RPMI8226 (cell line): ENCODE measurements at regions not wholly inside any gene's neighbourhood (a gene's known extent, or its start where the extent isn't known, plus 50 kb on each side); places are given as distances from the start of the nearest gene placed in this dataset.

ENCODE experiments used
- DNase-seq: peaks from one replicate; pipeline ENCODE4 v3.0.0-alpha.2; 2015

DNA sequence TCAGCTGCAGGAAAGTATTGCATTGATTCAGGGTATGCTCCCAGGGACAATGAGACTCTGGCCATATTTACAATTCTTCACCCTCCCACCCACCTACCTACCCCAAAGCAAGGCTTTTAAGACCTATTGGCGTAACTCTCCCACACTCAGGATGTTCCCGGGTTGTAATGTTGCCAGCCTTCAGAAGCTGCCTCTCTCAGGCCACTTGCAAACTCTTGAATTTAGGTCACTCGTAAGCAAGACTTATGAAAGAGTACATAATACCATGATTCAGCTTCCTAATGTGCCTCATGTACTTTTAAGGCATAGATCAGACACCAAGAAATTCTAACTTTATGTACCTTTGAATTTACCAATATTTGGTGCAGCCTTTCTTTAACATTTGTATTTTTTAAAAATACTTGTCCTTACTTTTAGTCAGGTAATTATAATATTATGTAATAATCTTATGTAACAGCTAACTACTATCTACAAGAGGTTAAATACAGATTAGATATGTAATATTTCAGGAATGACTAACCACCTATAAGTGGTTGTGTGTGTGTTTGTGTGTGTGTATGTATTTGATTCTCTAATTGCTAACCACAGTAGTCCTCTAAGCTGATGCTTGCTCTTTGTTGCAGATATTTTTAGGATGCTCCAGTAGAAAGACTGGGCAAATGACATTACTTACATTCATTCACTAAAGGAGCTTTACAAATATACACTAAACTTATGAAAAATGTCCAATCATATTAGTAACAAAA, 630.5 kb upstream of the MEF2C start:
- DNase-seq: no peak

DNA sequence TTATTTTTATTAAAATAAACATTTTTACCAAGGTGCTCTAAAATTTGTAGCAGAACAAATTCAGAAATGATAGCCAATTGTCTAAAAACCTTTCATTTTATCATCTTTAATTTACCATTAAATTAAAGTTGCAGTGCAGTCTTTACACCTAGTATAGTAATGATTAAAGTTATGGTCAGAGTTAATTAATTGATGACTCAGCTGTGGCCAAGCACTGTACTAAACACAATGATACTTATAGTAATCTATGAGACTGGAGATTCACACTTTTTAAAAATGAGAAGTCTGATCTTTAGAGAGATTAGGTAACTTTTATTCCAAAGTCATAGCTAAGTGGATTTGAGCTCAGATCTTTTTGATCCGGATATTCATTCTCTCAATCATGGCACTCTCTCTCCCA, 621.1 kb upstream of the MEF2C start:
- no peak for DNase-seq

DNA sequence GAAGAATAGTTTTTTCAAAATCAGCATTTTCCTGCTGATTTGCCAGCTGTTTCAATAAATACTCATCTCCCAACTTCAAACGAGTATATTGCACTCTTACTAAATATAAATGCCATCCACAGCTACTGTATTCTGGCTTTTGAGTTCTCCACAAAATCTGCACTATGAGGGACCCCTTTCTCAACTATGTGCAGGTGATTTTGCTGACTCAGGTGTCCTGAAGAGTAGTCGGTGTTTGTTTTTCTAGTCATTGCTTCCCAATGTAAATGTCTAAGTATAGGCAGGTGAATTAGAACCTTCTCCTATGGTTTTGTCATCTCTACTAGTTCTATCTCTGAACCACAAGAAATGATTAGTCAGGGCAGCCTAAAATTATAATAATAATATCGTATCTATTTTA, 616.8 kb upstream of the MEF2C start:
- no peak for DNase-seq

DNA sequence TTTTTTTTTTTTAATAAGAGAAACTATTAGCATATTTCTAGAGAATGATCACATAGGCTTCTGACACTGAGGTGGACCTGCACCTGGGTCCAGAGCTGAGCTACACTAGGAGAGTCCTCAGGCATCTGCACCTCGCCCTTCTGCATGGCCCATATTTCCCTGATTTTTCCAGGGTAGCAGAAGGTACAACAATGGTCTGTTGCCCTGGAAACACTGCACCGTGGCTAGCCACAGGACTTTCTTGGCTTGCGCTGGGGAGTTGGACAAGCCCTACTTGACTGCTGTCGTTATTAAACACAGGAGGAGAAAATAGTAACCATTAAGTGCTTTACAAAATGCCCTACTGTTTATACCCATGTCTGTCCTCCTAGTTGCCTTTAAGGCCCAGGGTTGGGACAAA, 615.7 kb upstream of the MEF2C start:
- DNase-seq: no peak

DNA sequence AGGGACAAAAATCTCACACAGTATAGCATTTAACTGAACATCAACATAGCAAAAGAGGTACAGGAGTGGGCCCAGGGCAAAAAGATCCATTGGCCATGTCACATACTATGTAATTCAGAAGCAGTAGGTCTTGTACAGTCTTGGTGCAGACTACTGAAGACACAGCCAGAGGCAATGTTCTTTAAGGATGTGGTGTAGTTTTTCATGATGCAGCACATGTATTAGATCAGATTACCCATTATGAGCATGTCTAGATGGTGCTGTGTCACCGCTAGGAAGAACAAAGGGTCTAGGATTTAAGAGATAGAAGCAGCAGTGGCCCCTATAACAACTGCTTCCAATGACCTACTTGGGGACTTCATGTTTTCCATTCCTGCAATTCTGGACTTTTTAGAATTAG, 610.4 kb upstream of the MEF2C start:
- DNase-seq: no peak

DNA sequence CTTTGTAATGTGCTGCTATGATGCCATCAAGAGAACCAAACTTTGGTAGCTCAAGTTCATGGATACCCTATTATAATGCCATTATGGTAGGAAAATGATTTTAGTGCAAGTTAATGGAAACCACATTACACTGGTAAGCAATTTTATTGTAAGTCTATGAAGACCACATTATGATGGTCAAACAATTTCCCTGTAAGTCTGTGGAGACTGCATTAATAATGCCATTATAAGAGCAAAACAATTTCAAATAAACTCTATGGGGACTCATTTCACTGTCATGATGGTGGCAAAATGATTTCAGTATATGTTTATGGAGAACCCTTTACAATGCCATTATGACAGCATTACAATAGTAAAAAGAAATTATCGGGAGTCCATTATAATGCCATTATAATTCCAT, 602.0 kb upstream of the MEF2C start:
- no peak for DNase-seq

DNA sequence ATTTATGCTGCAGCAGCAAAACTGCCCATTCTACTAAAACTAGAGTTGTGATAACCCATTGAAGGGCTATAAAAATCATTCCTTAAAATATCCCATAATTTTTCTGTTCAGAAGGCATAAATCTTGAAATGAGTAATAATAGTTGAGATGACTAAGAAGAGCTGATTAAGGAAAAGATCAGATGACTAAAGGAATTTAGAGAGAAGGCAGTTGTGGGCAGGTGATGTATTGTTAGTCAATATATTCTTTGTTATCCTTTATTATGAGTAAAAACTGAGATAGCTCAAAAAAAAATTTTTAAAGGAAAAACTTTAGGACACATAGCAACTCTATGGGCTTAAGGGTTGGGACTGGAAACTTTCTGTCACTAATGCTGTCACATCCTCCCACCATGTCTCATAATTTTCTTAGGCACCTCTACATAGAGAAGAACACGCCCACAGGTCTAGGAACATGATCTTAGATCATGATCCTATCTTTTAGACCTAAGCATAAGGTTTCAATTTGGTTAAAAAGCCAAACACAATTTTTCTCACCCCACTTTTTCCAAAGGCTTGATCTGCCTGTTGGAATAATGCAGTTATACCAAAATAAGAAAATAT, 597.5 kb upstream of the MEF2C start:
- DNase-seq: no peak

DNA sequence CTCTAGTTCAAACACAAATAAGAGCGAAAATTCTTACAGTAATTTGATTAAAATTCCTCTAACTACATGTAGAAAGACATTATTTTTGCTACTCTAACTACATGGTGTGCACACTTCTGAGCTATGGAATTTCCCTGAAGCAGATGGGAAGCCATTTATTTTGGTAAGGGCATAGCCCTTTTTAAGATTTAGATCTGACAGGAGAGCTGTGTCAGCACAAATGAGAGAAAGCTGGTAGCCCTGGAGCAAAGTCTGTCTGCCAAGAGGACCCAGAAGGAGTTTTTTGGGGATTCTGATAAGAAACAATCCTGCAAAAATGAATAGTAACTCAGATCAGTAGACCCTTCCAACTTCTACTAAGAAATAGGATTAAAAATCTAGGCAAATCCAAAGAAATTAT, 595.9 kb upstream of the MEF2C start:
- DNase-seq: no peak

DNA sequence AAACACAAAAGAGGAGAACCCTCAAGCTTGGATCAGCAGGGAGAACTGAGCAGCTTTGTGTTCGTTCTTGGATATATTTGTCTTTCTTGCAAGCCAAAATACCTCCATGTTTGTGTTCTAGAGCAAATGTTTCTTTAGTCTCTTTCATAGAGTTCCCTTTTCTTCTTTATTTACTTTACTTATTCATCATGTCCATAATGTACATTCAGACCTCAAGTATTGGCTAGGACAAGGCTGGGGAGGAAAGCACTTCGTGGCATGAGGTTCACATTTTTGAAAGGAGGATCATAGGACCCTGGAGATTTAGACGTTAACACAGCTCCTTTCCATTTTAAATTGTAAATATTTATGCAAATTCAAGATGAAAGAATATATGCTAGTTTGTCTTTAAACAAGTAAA, 590.2 kb upstream of the MEF2C start:
- DNase-seq: no peak

DNA sequence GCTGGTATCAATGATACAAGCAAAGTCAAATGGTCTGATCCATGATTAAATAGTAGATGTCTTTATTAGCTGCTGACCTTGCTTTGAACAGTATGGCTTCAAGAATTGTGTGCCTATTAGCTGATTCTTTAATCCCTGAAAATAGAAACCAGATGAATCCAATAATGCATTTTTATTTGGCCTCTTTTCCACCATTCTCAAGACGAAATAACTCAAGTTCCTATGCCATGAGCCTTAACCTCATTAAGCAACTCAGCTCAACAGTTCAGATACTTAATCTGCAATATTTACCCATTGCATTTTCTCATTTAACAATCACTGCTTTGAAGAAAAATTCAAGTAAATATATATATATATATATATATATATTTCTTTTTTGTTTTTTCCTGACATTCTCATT, 588.6 kb upstream of the MEF2C start:
- no peak for DNase-seq

DNA sequence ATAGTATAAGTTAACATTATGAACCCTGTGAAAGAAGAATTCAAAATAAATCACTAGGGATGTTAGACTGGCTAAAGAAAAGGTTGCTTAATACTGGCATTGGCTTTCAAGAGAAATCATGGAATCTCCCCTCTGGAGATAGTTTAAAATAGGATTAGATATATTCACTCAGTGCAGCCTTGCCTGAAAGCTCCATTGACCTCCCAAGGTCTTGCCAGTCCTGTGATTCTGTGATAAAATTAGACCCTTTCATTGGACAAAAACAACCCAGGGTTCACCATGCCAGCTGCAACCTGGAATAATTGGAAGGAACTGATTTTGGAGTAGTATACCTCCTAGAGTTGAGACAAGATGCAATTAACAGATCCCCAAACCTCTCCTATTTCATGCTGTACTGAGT, 588.1 kb upstream of the MEF2C start:
- no peak for DNase-seq

DNA sequence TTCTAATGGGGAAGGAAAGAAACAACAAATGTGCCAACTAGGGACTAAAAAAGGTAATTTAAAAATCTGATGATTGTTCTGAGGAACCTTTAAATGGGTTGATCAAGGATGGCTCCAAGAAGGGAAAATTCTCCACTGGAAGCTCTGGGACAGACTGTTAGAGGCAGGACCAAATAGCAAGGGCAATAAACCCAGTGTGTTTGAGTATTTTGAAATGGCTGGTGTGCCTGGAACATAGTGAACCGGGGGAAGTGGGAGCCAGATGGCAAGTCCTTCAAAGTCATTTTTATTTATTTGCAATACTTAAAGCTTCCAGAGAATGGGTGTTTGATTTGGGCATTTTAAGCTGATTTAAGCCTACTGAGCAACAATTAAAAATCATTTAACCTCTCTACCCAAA, 587.7 kb upstream of the MEF2C start:
- no peak for DNase-seq

DNA sequence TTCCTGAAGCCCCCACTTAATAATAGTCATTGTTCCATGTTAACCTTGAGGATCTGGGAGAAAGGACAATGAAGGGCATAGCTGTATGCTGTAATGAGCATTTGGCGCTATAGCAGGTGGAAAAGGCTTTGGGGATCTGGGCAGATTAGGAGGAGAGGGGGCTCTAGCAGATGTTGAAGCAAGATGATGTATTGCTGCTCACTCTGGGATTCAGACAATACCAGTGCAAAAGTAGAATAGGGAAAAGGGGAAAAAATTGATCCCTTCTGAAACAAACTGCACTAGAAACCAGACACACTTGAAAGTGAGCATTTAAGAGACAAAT, 575.3 kb upstream of the MEF2C start:
- no peak for DNase-seq

DNA sequence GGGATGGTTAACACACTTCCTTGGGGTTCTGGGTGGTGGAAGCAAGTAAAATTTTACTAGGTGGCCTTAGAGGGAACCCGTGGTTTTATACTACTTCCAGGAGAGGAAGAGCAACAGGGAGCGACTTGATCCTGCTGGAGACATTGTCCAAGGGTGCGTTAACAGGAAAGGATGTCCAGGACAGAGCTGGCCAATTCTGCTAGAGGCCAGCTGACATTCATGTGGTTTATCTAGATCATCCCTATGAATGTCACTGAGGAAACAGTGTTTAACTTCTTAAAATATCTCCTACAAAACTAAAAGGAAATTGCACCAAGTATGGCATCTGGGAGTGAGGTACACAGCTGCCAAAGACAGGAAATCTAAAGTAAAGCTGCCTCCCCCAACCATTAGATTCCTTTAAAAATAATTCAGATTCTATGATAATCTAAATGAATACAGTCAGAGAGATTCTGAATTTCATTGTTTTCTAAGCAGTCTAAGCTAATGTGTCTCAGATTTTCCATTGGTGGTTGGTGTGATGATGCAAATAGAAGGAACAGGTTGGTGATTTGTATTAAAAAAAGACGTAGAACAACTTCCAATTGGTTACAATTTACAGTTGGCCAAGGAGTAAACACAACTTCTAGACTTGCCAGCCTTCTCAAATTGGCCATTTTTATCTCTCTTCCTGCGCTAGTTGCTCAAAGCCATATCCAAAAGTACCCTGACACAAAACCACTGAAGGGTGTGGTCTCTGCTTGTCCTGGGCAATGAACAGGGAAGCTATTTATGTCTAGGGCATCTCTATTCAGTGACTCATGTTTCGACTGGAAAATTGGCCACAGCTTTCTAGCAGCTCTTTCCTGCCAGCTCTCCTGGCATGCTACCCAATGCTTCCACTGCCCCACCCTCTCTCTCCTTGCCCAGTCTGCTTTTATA, 574.7 kb upstream of the MEF2C start:
- no peak for DNase-seq

DNA sequence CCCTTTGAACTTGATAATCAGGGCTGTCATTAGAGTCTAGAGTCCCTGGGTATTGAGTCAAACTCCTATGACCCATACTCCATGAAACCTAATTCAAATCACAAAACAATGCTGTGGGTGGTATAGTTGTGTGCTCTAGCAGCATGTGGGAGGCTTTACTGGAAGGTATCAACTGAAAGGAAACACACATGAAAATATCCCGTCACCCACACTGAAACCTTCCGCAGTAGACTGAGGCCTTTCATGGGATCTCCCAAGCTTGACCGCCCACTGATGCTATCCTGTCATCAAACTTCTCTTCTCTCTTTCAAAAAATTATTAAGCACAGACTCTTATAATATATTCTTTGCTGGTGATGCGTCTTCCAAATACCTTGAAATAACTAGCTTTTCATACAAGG, 569.1 kb upstream of the MEF2C start:
- DNase-seq: no peak

DNA sequence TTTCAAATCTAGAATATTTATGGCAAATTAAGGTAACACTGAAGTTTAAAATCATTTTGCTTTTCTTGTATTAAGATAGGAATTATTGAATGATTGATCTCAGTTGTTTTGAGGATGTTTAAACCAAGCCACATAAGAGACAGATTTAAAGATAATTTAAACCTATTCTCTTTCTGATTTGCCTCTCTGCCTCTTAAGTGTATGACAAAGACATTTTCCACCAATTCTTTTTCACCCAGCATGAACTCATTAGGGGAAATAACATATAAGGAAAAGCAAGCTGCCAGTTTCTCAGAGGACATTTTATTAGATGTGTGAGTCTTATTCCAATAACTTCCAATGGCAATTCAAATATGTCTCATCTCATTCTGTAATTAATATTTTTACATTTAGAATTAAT, 568.3 kb upstream of the MEF2C start:
- no peak for DNase-seq

DNA sequence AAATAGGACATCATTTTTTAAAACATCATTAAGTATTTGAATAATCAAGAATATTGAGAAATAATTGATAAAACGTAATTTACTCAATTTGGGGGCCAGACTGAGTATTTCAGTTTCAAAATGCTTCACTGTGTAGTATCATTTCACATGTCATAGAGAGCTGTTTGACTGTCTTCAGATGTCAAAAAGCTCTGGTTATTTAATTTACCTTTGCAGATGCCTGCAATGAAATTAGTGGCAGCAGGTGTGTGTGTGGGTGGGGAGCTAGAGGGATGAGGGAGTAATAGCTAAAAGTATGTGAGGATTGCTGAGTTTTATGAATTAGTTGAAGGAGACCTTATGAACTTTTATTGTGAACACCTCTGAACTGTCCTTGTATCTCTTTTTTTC, 567.2 kb upstream of the MEF2C start:
- no peak for DNase-seq

DNA sequence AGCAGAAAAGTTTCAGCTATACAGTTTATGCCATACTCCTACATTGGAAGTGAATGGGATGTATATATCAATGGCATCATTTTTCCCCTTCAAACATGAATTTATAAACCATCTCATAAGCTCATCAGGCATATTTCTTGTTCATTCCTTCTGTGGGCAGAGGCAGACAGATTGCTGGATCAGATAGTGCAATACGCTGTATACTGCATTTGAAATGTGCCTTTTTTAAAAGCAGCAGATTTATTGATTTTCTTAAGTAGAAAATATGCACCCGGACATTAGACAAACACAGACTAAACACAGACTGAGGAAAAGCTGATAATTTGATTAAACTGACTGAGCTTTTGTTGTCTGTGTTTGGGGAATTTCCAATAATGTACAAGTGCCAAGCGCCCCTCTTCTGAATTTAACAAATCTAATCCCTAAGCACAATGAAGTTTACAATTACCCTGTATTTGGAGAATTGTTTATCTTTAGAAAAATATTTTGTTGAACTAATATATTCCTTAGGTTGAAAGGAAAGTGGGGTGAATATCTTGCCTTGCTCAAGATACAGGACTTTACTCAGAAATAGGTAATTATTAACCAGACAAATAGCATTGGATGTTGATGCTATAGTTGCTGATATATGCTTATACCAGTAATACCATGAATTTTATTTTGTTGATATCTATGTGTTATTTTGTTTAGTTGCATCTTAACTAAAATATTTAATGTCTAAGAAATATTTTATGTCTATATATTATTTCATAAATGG, 566.6 kb upstream of the MEF2C start:
- no peak for DNase-seq

DNA sequence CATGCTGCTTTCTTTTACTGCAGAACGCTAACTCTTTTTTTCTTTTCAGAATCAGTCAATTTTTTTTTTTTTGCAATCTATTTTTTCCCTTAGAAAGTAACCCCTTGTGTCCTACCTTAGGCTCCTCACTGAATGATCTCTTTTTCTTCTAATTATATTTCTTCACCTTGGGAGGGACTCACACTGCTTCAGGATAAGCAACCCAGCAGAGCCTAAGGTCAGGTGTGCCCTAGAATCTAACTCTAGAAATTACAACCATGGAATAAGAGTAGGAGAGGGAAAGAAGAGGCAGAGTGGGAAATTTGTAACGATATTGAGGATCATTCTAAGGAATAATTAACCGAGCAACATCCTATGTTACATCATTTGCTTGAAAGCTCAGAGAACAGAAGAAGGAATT, 564.0 kb upstream of the MEF2C start:
- DNase-seq: no peak

DNA sequence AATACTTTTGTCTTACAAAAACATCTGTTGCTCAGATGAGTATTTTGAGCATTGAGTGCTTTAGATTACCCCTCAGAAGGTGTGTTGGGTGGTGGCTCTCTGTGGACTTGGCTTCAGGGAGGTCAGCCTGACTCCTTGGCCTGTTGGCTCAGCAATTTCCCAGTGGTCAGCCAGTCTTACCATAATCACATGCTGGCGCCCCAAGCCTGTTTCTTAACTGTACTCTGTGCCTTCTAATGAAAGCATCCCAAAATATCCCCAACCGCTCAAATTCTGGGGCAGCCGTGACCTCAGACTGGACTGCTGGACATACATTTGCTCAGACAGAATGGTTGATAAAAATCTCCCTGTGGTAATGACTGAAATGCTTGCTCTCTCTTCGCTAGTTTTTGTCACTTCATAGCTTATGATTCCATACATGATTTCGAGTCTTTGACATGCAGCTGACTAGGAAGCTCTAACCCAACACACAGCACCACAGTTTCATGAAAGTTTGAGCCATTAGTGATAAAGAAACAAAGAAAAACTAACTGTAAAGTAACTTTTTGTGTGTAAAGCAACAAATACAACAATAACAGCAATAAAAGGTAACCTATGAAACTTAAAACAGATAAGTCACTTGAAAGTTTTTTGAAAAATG, 562.2 kb upstream of the MEF2C start:
- DNase-seq: no peak

DNA sequence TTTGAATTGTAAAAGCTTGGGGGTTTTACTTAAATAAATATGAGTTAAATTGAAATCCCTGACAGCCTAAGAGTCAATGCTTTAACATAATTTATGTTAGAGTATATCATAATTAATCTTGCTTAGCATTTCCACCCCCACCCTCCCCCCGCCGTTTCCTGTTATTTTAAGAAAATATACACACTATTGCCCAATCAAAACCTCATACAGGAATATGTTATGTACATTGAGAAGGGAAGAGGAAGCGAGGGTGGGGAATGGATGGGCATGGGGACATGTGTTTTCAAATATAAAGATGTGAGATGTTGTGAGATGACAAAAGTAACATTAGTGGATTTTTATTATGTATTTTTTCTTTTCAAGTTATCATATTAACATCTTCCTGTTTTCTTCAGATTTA, 561.1 kb upstream of the MEF2C start:
- no peak for DNase-seq

DNA sequence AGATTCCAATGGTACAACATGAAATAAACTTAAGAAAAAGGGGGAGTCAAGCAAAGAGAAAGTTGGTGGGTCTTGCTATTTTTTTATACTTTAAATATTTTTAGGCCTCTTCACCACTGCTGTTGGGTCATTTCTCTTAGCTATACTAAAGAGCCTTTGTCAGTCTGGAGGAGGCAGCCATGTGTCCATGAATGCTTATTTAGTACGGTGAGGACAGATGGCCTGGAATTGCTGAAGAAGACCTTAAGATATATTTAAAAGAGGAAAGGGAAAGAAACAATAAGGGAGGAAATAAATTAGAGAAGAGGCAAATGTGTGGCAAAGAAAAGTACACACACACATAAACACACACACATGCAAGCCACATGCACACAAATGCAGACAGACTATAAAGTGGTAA, 560.5 kb upstream of the MEF2C start:
- DNase-seq: no peak

DNA sequence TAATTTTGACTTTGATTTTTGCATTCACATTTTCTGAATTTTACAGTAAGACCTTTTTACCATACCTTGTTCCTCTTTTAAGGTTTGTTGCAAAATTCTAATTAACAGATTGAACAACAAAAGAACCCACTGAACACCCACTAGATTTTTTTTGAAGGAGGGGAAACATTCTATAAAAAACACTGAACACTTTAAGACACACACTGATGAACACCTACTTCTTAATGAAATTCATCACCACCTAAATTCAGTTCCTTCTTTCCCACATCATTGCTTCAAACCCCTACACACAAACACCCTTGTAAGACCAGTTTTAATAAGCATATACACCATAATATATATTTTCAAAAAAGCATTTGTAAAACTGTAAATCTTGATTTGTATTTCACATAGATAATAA, 559.0 kb upstream of the MEF2C start:
- DNase-seq: no peak
